ENCODE measurements at regions not wholly inside any gene's neighbourhood (a gene's known extent, or its start where the extent isn't known, plus 50 kb on each side); places are given as distances from the start of the nearest gene placed in this dataset.

GRCh38 chr7:125636320-125636962 is 706.8 kb upstream of the POT1 start:
- H3K27ac ChIP-seq: no peak overlapping the region

GRCh38 chr7:125618516-125618915 is 688.9 kb upstream of the POT1 start:
- no peak overlapping the region for H3K27ac ChIP-seq
- DNase-seq (ENCODE audit: low read depth, low spot score): no peak

More at GRCh38 chr7:125636320-125636962, 706.8 kb upstream of the POT1 start:
- no peak for DNase-seq (ENCODE audit: low read depth, low spot score)

- DNase-seq (ENCODE audit: low read depth, low spot score): no peak
- no peak overlapping the region for H3K27ac ChIP-seq
Observed at GRCh38 chr7:125611582-125611981, 682.0 kb upstream of the POT1 start.

GRCh38 chr7:125606671-125607070 is 677.0 kb upstream of the POT1 start:
- no peak for DNase-seq (ENCODE audit: low read depth, low spot score)
- H3K27ac ChIP-seq: no peak overlapping the region

- DNase-seq (ENCODE audit: low read depth, low spot score): no peak
- no peak overlapping the region for H3K27ac ChIP-seq
Observed at GRCh38 chr7:125605241-125605640, 675.6 kb upstream of the POT1 start.

- H3K27ac ChIP-seq: no peak overlapping the region
- DNase-seq (ENCODE audit: low read depth, low spot score): no peak
Observed at GRCh38 chr7:125602441-125602840, 672.8 kb upstream of the POT1 start.

- no peak for DNase-seq (ENCODE audit: low read depth, low spot score)
- H3K27ac ChIP-seq: no peak overlapping the region
Observed at GRCh38 chr7:125599387-125599786, 669.8 kb upstream of the POT1 start.

GRCh38 chr7:125592331-125592730 is 662.7 kb upstream of the POT1 start:
- H3K27ac ChIP-seq: no peak overlapping the region
- DNase-seq (ENCODE audit: low read depth, low spot score): no peak

- DNase-seq (ENCODE audit: low read depth, low spot score): no peak
- H3K27ac ChIP-seq: no peak overlapping the region
Observed at GRCh38 chr7:125573126-125573525, 643.5 kb upstream of the POT1 start.

GRCh38 chr7:125572414-125572813 is 642.8 kb upstream of the POT1 start:
- no peak for DNase-seq (ENCODE audit: low read depth, low spot score)
- no peak overlapping the region for H3K27ac ChIP-seq

GRCh38 chr7:125568799-125569198 is 639.2 kb upstream of the POT1 start:
- no peak overlapping the region for H3K27ac ChIP-seq
- DNase-seq (ENCODE audit: low read depth, low spot score): no peak

- DNase-seq (ENCODE audit: low read depth, low spot score): no peak
- no peak overlapping the region for H3K27ac ChIP-seq
Observed at GRCh38 chr7:125567686-125568085, 638.1 kb upstream of the POT1 start.

GRCh38 chr7:125563964-125564529 is 634.4 kb upstream of the POT1 start:
- DNase-seq (ENCODE audit: low read depth, low spot score): no peak
- no peak overlapping the region for H3K27ac ChIP-seq

GRCh38 chr7:125563557-125563956 is 633.9 kb upstream of the POT1 start:
- no peak overlapping the region for H3K27ac ChIP-seq
- no peak for DNase-seq (ENCODE audit: low read depth, low spot score)

- no peak overlapping the region for H3K27ac ChIP-seq
- no peak for DNase-seq (ENCODE audit: low read depth, low spot score)
Observed at GRCh38 chr7:125561006-125561405, 631.4 kb upstream of the POT1 start.

GRCh38 chr7:125559921-125560320 is 630.3 kb upstream of the POT1 start:
- no peak overlapping the region for H3K27ac ChIP-seq
- DNase-seq (ENCODE audit: low read depth, low spot score): no peak

GRCh38 chr7:125555916-125556315 is 626.3 kb upstream of the POT1 start:
- H3K27ac ChIP-seq: no peak overlapping the region
- no peak for DNase-seq (ENCODE audit: low read depth, low spot score)

- DNase-seq (ENCODE audit: low read depth, low spot score): no peak
Observed at GRCh38 chr7:125551008-125551407, 621.4 kb upstream of the POT1 start.

GRCh38 chr7:125547505-125547904 is 617.9 kb upstream of the POT1 start:
- no peak overlapping the region for H3K27ac ChIP-seq
- DNase-seq (ENCODE audit: low read depth, low spot score): no peak

More at GRCh38 chr7:125551008-125551407, 621.4 kb upstream of the POT1 start:
- no peak overlapping the region for H3K27ac ChIP-seq

GRCh38 chr7:125530553-125530952 is 600.9 kb upstream of the POT1 start:
- DNase-seq (ENCODE audit: low read depth, low spot score): no peak

GRCh38 chr7:125529249-125529648 is 599.6 kb upstream of the POT1 start:
- no peak for DNase-seq (ENCODE audit: low read depth, low spot score)
- no peak overlapping the region for H3K27ac ChIP-seq

More at GRCh38 chr7:125530553-125530952, 600.9 kb upstream of the POT1 start:
- H3K27ac ChIP-seq: no peak overlapping the region

GRCh38 chr7:125526958-125527357 is 597.3 kb upstream of the POT1 start:
- H3K27ac ChIP-seq: no peak overlapping the region
- no peak for DNase-seq (ENCODE audit: low read depth, low spot score)

Measured in epithelial cell of prostate (primary cell).